ENCODE measurements at regions not wholly inside any gene's neighbourhood (a gene's known extent, or its start where the extent isn't known, plus 50 kb on each side); places are given as distances from the start of the nearest gene placed in this dataset.

GRCh38 chr16:79509211-79509631 is 91.3 kb downstream of the MAF start:
- TF ChIP-seq POLR2A (IDR thresholded peaks at IDR 0.05) (no peak), POLR2AphosphoS5 (IDR thresholded peaks at IDR 0.05) (no peak)
- TF ChIP-seq, protein P1, sequence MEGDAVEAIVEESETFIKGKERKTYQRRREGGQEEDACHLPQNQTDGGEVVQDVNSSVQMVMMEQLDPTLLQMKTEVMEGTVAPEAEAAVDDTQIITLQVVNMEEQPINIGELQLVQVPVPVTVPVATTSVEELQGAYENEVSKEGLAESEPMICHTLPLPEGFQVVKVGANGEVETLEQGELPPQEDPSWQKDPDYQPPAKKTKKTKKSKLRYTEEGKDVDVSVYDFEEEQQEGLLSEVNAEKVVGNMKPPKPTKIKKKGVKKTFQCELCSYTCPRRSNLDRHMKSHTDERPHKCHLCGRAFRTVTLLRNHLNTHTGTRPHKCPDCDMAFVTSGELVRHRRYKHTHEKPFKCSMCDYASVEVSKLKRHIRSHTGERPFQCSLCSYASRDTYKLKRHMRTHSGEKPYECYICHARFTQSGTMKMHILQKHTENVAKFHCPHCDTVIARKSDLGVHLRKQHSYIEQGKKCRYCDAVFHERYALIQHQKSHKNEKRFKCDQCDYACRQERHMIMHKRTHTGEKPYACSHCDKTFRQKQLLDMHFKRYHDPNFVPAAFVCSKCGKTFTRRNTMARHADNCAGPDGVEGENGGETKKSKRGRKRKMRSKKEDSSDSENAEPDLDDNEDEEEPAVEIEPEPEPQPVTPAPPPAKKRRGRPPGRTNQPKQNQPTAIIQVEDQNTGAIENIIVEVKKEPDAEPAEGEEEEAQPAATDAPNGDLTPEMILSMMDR (IDR thresholded peaks at IDR 0.05): no peak
